ENCODE measurements at regions not wholly inside any gene's neighbourhood (a gene's known extent, or its start where the extent isn't known, plus 50 kb on each side); places are given as distances from the start of the nearest gene placed in this dataset.
"Not testable (repeated sequence)": the region's sequence is repeated elsewhere in the genome, so short reads cannot be mapped to it uniquely, and the experiment has no call there.

GRCh38 chr6:128580224-128581110 lies 60.1 kb upstream of the PTPRK start:
- in situ Hi-C loops (cut with MboI; ENCODE audit: low pct_unique_long_range_greater_than_20kb, low sequenced_read_pairs, unreplicated experiment): no loop called here
- no peak for DNase-seq (ENCODE audit: low spot score)
- TF ChIP-seq CTCF (IDR thresholded peaks at IDR 0.05; ENCODE audit: extremely low read depth, insufficient read depth, missing control alignments): no peak

GRCh38 chr6:128575254-128575653 lies 54.9 kb upstream of the PTPRK start:
- DNase-seq (ENCODE audit: low spot score); in situ Hi-C loops (cut with MboI; ENCODE audit: low pct_unique_long_range_greater_than_20kb, low sequenced_read_pairs, unreplicated experiment): not testable (repeated sequence)

GRCh38 chr6:128574402-128574801 lies 54.0 kb upstream of the PTPRK start:
- in situ Hi-C loops (cut with MboI; ENCODE audit: low pct_unique_long_range_greater_than_20kb, low sequenced_read_pairs, unreplicated experiment): no loop called here
- TF ChIP-seq CTCF (IDR thresholded peaks at IDR 0.05; ENCODE audit: extremely low read depth, insufficient read depth, missing control alignments): no peak
- no peak for DNase-seq (ENCODE audit: low spot score)

GRCh38 chr6:128573036-128573435 lies 52.6 kb upstream of the PTPRK start:
- no peak for DNase-seq (ENCODE audit: low spot score)
- TF ChIP-seq CTCF (IDR thresholded peaks at IDR 0.05; ENCODE audit: extremely low read depth, insufficient read depth, missing control alignments): no peak
- in situ Hi-C loops (cut with MboI; ENCODE audit: low pct_unique_long_range_greater_than_20kb, low sequenced_read_pairs, unreplicated experiment): no loop called here

GRCh38 chr6:128572294-128572693 lies 51.9 kb upstream of the PTPRK start:
- no peak for DNase-seq (ENCODE audit: low spot score)
- in situ Hi-C loops (cut with MboI; ENCODE audit: low pct_unique_long_range_greater_than_20kb, low sequenced_read_pairs, unreplicated experiment): no loop called here
- no peak for TF ChIP-seq CTCF (IDR thresholded peaks at IDR 0.05; ENCODE audit: extremely low read depth, insufficient read depth, missing control alignments)

- no peak for DNase-seq (ENCODE audit: low spot score)
- in situ Hi-C loops (cut with MboI; ENCODE audit: low pct_unique_long_range_greater_than_20kb, low sequenced_read_pairs, unreplicated experiment): no loop called here
- TF ChIP-seq CTCF (IDR thresholded peaks at IDR 0.05; ENCODE audit: extremely low read depth, insufficient read depth, missing control alignments): no peak
Observed at GRCh38 chr6:128570680-128571063, 50.3 kb upstream of the PTPRK start.
